HG03196 (cell line): ENCODE measurements at regions not wholly inside any gene's neighbourhood (a gene's known extent, or its start where the extent isn't known, plus 50 kb on each side); places are given as distances from the start of the nearest gene placed in this dataset.

Experiments
- ATAC-seq: cut with Tn5 transposase; IDR thresholded peaks from one replicate; pipeline ENCODE4 v1.9.1; 2021; ENCODE audit not compliant: unreplicated experiment

GRCh38 chr3:55244247-55244646 lies 242.9 kb downstream of the WNT5A start:
- ATAC-seq: no peak

- no peak for ATAC-seq
Observed at GRCh38 chr3:55243678-55244077, 243.4 kb downstream of the WNT5A start.

GRCh38 chr3:55242921-55243320 lies 244.2 kb downstream of the WNT5A start:
- ATAC-seq: no peak

GRCh38 chr3:55241098-55241497 lies 246.0 kb downstream of the WNT5A start:
- no peak for ATAC-seq

- ATAC-seq: no peak
Observed at GRCh38 chr3:55235416-55235815, 251.7 kb downstream of the WNT5A start.

GRCh38 chr3:55226696-55227095 lies 260.4 kb downstream of the WNT5A start:
- no peak for ATAC-seq

GRCh38 chr3:55218577-55218976 lies 268.5 kb downstream of the WNT5A start:
- no peak for ATAC-seq

GRCh38 chr3:55207744-55208143 lies 279.4 kb downstream of the WNT5A start:
- ATAC-seq: no peak

GRCh38 chr3:55205990-55206389 lies 278.1 kb upstream of the LRTM1 start:
- no peak for ATAC-seq

- ATAC-seq: no peak
Observed at GRCh38 chr3:55204417-55204816, 276.6 kb upstream of the LRTM1 start.

- ATAC-seq: no peak
Observed at GRCh38 chr3:55203546-55203945, 275.7 kb upstream of the LRTM1 start.

- no peak for ATAC-seq
Observed at GRCh38 chr3:55203006-55203405, 275.1 kb upstream of the LRTM1 start.

GRCh38 chr3:55202326-55202725 lies 274.5 kb upstream of the LRTM1 start:
- ATAC-seq: no peak

GRCh38 chr3:55201779-55202178 lies 273.9 kb upstream of the LRTM1 start:
- no peak for ATAC-seq

- no peak for ATAC-seq
Observed at GRCh38 chr3:55200906-55201305, 273.0 kb upstream of the LRTM1 start.

- no peak for ATAC-seq
Observed at GRCh38 chr3:55198554-55198953, 270.7 kb upstream of the LRTM1 start.

GRCh38 chr3:55197021-55197420 lies 269.2 kb upstream of the LRTM1 start:
- no peak for ATAC-seq

- ATAC-seq: no peak
Observed at GRCh38 chr3:55196495-55196894, 268.6 kb upstream of the LRTM1 start.

GRCh38 chr3:55194376-55194775 lies 266.5 kb upstream of the LRTM1 start:
- ATAC-seq: no peak

- ATAC-seq: no peak
Observed at GRCh38 chr3:55191911-55192775, 264.3 kb upstream of the LRTM1 start.

- no peak for ATAC-seq
Observed at GRCh38 chr3:55190331-55190730, 262.5 kb upstream of the LRTM1 start.

GRCh38 chr3:55189359-55189801 lies 261.5 kb upstream of the LRTM1 start:
- ATAC-seq: no peak

GRCh38 chr3:55185380-55185779 lies 257.5 kb upstream of the LRTM1 start:
- no peak for ATAC-seq
